22Rv1 (cell line): ENCODE measurements at regions not wholly inside any gene's neighbourhood (a gene's known extent, or its start where the extent isn't known, plus 50 kb on each side); places are given as distances from the start of the nearest gene placed in this dataset.
"Not testable (repeated sequence)": the region's sequence is repeated elsewhere in the genome, so short reads cannot be mapped to it uniquely, and the experiment has no call there.

Experiments used
- CTCF ChIP-seq: fragments of 450-650 bp; IDR thresholded peaks from 2 replicates; pipeline ENCODE4 v1.5.1; 2017; ENCODE audit warnings: mild to moderate bottlenecking
- ZFX ChIP-seq: fragments of 450-650 bp; IDR thresholded peaks from 2 replicates; pipeline ENCODE4 v1.6.1; 2017; ENCODE audit warnings: antibody characterized with exemption, borderline replicate concordance

GRCh38 chr10:46720811-46721518, 142.0 kb downstream of the SYT15 start:
- not testable (repeated sequence) for TF ChIP-seq CTCF, ZFX
